ENCODE measurements at regions not wholly inside any gene's neighbourhood (a gene's known extent, or its start where the extent isn't known, plus 50 kb on each side); places are given as distances from the start of the nearest gene placed in this dataset.
"Not testable (repeated sequence)": the region's sequence is repeated elsewhere in the genome, so short reads cannot be mapped to it uniquely, and the experiment has no call there.

- no peak for TF ChIP-seq CTCF (IDR thresholded peaks at IDR 0.05; ENCODE audit: control insufficient read depth, extremely low read depth, insufficient read depth)
- no peak overlapping the region for H3K4me3 ChIP-seq (ENCODE audit: low read depth, low read length)
- no peak for DNase-seq (ENCODE audit: low read depth)
These were observed 485.0 kb upstream of the TSPY4 start for GRCh38 chrY:8852278-8852677.

- no peak for DNase-seq (ENCODE audit: low read depth)
- no peak overlapping the region for H3K4me3 ChIP-seq (ENCODE audit: low read depth, low read length)
- TF ChIP-seq CTCF (IDR thresholded peaks at IDR 0.05; ENCODE audit: control insufficient read depth, extremely low read depth, insufficient read depth) = no peak
These were observed 448.9 kb upstream of the TSPY4 start for GRCh38 chrY:8888371-8888770.

GRCh38 chrY:8897876-8898275 lies 439.4 kb upstream of the TSPY4 start:
- no peak for TF ChIP-seq CTCF (IDR thresholded peaks at IDR 0.05; ENCODE audit: control insufficient read depth, extremely low read depth, insufficient read depth)
- DNase-seq (ENCODE audit: low read depth) = no peak
- H3K4me3 ChIP-seq (ENCODE audit: low read depth, low read length) = no peak overlapping the region

GRCh38 chrY:8905141-8905540 lies 432.1 kb upstream of the TSPY4 start:
- H3K4me3 ChIP-seq (ENCODE audit: low read depth, low read length) = no peak overlapping the region
- DNase-seq (ENCODE audit: low read depth) = peak; percentile 34
- TF ChIP-seq CTCF (IDR thresholded peaks at IDR 0.05; ENCODE audit: control insufficient read depth, extremely low read depth, insufficient read depth) = peak; percentile 44

GRCh38 chrY:8922576-8922975 lies 414.7 kb upstream of the TSPY4 start:
- H3K4me3 ChIP-seq (ENCODE audit: low read depth, low read length) = not testable (repeated sequence)

More at GRCh38 chrY:8922576-8922975, 414.7 kb upstream of the TSPY4 start:
- not testable (repeated sequence) for DNase-seq (ENCODE audit: low read depth)

Data from LNCaP clone FGC (cell line).